IMR-90 (cell line): ENCODE measurements at regions not wholly inside any gene's neighbourhood (a gene's known extent, or its start where the extent isn't known, plus 50 kb on each side); places are given as distances from the start of the nearest gene placed in this dataset.

Experiments used
- ATAC-seq: fragments of 200-7000 bp; cut with Tn5 transposase; 2 replicates; pipeline ENCODE4 v1.9.1; 2020; ENCODE audit warnings: low read depth, mild to moderate bottlenecking, moderate library complexity
- BruUV-seq: library from RNA; stranded (reverse); fragments of 400-500 nt; replicated peaks from 2 replicates; lab custom pipeline; 2021; lab: Mats Ljungman, UMichigan
- CTCF ChIA-PET: fragments of 300-600 bp; formaldehyde crosslinking; extraction: SDS; loops from one replicate; lab custom pipeline; 2021; ENCODE audit warnings: antibody characterized with exemption; lab: Yijun Ruan, JAX
- POLR2A ChIA-PET: fragments of 300-600 bp; sonication (Branson Sonifier 250); formaldehyde crosslinking; loops from one replicate; lab custom pipeline; 2022; ENCODE audit warnings: antibody characterized with exemption; ENCODE audit not compliant: unreplicated experiment; lab: Charles Lee
- DNase-seq: peaks from one replicate; pipeline ENCODE4 v3.0.0; 2013
- H2AFZ ChIP-seq: replicated peaks from 2 replicates; pipeline ENCODE3; 2013; ENCODE audit warnings: low read length, mild to moderate bottlenecking; ENCODE audit not compliant: poor library complexity
- H2AK5ac ChIP-seq: 2 replicates; pipeline ENCODE4 v1.6.1; 2013; ENCODE audit warnings: low read depth, low read length, inconsistent platforms
- H2AK9ac ChIP-seq: replicated peaks from 2 replicates; pipeline ENCODE3; 2013; ENCODE audit warnings: mild to moderate bottlenecking, low read depth, low read length, moderate library complexity; ENCODE audit not compliant: poor library complexity
- H2BK120ac ChIP-seq: 2 replicates; pipeline ENCODE4 v1.6.1; 2013; ENCODE audit warnings: low read depth, low read length, inconsistent platforms
- H2BK15ac ChIP-seq: 3 replicates; pipeline ENCODE4 v1.6.1; 2013; ENCODE audit warnings: low read depth, low read length, inconsistent platforms
- H2BK20ac ChIP-seq: 2 replicates; pipeline ENCODE4 v1.6.1; 2013; ENCODE audit warnings: low read depth, mild to moderate bottlenecking, inconsistent platforms, low read length, moderate library complexity
- H2BK5ac ChIP-seq: 2 replicates; pipeline ENCODE4 v1.6.1; 2013; ENCODE audit warnings: mild to moderate bottlenecking, low read depth, low read length, inconsistent platforms; ENCODE audit not compliant: poor library complexity, severe bottlenecking
- H3K14ac ChIP-seq: replicated peaks from 2 replicates; pipeline ENCODE4 v1.6.1; 2013; ENCODE audit warnings: low read depth, low read length, inconsistent platforms
- H3K18ac ChIP-seq: 2 replicates; pipeline ENCODE4 v1.6.1; 2013; ENCODE audit warnings: low read depth, low read length, control low read depth
- H3K23ac ChIP-seq: 2 replicates; pipeline ENCODE4 v1.6.1; 2013; ENCODE audit warnings: low read depth, low read length, inconsistent platforms
- H3K27ac ChIP-seq: 2 replicates; pipeline ENCODE4 v1.5.1; 2013; ENCODE audit warnings: mild to moderate bottlenecking, control low read depth, low read length; ENCODE audit not compliant: insufficient read depth
- H3K27me3 ChIP-seq: 2 replicates; pipeline ENCODE4 v1.6.1; 2013; ENCODE audit warnings: low read length; ENCODE audit not compliant: control insufficient read depth, insufficient read depth
- H3K36me3 ChIP-seq: 2 replicates; pipeline ENCODE4 v1.6.1; 2013; ENCODE audit warnings: low read length, mixed read lengths; ENCODE audit not compliant: control insufficient read depth, insufficient read depth
- H3K4ac ChIP-seq: 2 replicates; pipeline ENCODE4 v1.6.1; 2013; ENCODE audit warnings: low read depth, low read length, inconsistent platforms
- H3K4me1 ChIP-seq: 2 replicates; pipeline ENCODE4 v1.6.1; 2013; ENCODE audit warnings: low read length, mixed read lengths; ENCODE audit not compliant: control insufficient read depth, insufficient read depth
- H3K4me2 ChIP-seq: 2 replicates; pipeline ENCODE4 v1.6.1; 2013; ENCODE audit warnings: low read depth, mild to moderate bottlenecking, control low read depth, low read length, moderate library complexity
- H3K4me3 ChIP-seq: 2 replicates; pipeline ENCODE4 v1.5.1; 2013; ENCODE audit warnings: low read depth, mild to moderate bottlenecking, control low read depth, low read length, moderate library complexity; ENCODE audit not compliant: insufficient read depth
- H3K56ac ChIP-seq: 2 replicates; pipeline ENCODE4 v1.6.1; 2013; ENCODE audit warnings: low read length, inconsistent platforms; ENCODE audit not compliant: insufficient read depth; ENCODE audit errors: extremely low read depth
- H3K79me1 ChIP-seq, 2 experiments: 2 replicates each; pipeline ENCODE4 v1.6.1; 2013; ENCODE audit warnings: low read length in 2 of 2, inconsistent platforms in 1 of 2, low read depth in 1 of 2
- H3K9ac ChIP-seq: 2 replicates; pipeline ENCODE4 v1.6.1; 2013; ENCODE audit warnings: low read depth, low read length, control low read depth
- H3K9me1 ChIP-seq: 2 replicates; pipeline ENCODE4 v1.6.1; 2013; ENCODE audit warnings: low read length, inconsistent platforms; ENCODE audit not compliant: insufficient read depth
- H3K9me3 ChIP-seq: 2 replicates; pipeline ENCODE4 v1.6.1; 2013; ENCODE audit warnings: low read length; ENCODE audit not compliant: control insufficient read depth, insufficient read depth
- H4K20me1 ChIP-seq: 2 replicates; pipeline ENCODE4 v1.6.1; 2013; ENCODE audit warnings: low read length, inconsistent platforms; ENCODE audit not compliant: insufficient read depth
- H4K5ac ChIP-seq: 2 replicates; pipeline ENCODE4 v1.6.1; 2013; ENCODE audit warnings: mild to moderate bottlenecking, low read depth, low read length, control low read depth
- H4K8ac ChIP-seq, 2 experiments: 2 replicates each; pipeline ENCODE4 v1.6.1; 2013; ENCODE audit warnings: low read depth in 2 of 2, low read length in 2 of 2, control low read depth in 1 of 2, inconsistent platforms in 1 of 2
- H4K91ac ChIP-seq: 2 replicates; pipeline ENCODE4 v1.6.1; 2013; ENCODE audit warnings: low read depth, low read length, inconsistent platforms; ENCODE audit not compliant: insufficient read depth
- BHLHE40 ChIP-seq: fragments of 150-350 bp; IDR thresholded peaks from 2 replicates; pipeline ENCODE4 v1.6.1; 2016; ENCODE audit warnings: mild to moderate bottlenecking, low read depth, low read length
- CHD1 ChIP-seq: IDR thresholded peaks from 2 replicates; pipeline ENCODE4 v1.6.1; 2012; ENCODE audit warnings: low read depth, low read length, improper control_type of control experiment
- CTCF ChIP-seq: conservative IDR thresholded peaks from 2 replicates; pipeline ENCODE4 v1.5.1; 2012; ENCODE audit warnings: mild to moderate bottlenecking, low read depth, low read length, improper control_type of control experiment
- ELK1 ChIP-seq: fragments of 150-350 bp; IDR thresholded peaks from 2 replicates; pipeline ENCODE4 v1.6.1; 2016; ENCODE audit warnings: low read depth, mild to moderate bottlenecking, low read length, moderate library complexity, borderline replicate concordance
- FOS ChIP-seq: fragments of 150-350 bp; IDR thresholded peaks from 2 replicates; pipeline ENCODE4 v1.6.1; 2016; ENCODE audit warnings: low read depth, low read length
- MAZ ChIP-seq: IDR thresholded peaks from 2 replicates; pipeline ENCODE4 v1.6.1; 2012; ENCODE audit warnings: low read depth, mild to moderate bottlenecking, low read length, improper control_type of control experiment, moderate library complexity, borderline replicate concordance
- NFE2L2 ChIP-seq: fragments of 150-350 bp; IDR thresholded peaks from 2 replicates; pipeline ENCODE4 v1.6.1; 2016; ENCODE audit warnings: low read depth, mild to moderate bottlenecking, low read length
- POLR2A ChIP-seq: IDR thresholded peaks from 2 replicates; pipeline ENCODE4 v1.6.1; 2012; ENCODE audit warnings: mild to moderate bottlenecking, low read depth, low read length
- RAD21 ChIP-seq: IDR thresholded peaks from 2 replicates; pipeline ENCODE4 v1.6.1; 2012; ENCODE audit warnings: low read length, improper control_type of control experiment
- RCOR1 ChIP-seq: IDR thresholded peaks from 2 replicates; pipeline ENCODE4 v1.6.1; 2012; ENCODE audit warnings: mild to moderate bottlenecking, low read length, improper control_type of control experiment; ENCODE audit not compliant: insufficient replicate concordance
- SMC3 ChIP-seq: fragments of 150-350 bp; IDR thresholded peaks from 2 replicates; pipeline ENCODE4 v1.6.1; 2016; ENCODE audit warnings: low read depth, mild to moderate bottlenecking, antibody characterized with exemption, low read length, moderate library complexity
- dilution Hi-C: fragments of 300-500 bp; cut with HindIII; formaldehyde crosslinking; loops from one replicate; pipeline ENCODE4 v1.14.3; 2018; ENCODE audit warnings: low sequenced_read_pairs; ENCODE audit not compliant: unreplicated experiment
- in situ Hi-C: fragments of 300-500 bp; cut with MboI; formaldehyde crosslinking; loops from 3 replicates; pipeline ENCODE4 v1.14.3; 2019; ENCODE audit warnings: low sequenced_read_pairs, inconsistent platforms, mixed read lengths
- intact Hi-C: fragments of 100-400 bp; cut with micrococcal nuclease; formaldehyde crosslinking; loops from 2 replicates; pipeline ENCODE4 v1.10.0; 2022

- Histone ChIP-seq H3K27me3 (no peaks in the 10 kb centered on the region), H4K91ac (no peak overlapping the region), H3K9ac (no peak overlapping the region), H3K18ac (no peak overlapping the region), H3K23ac (no peak overlapping the region), H3K9me3 (no peaks in the 10 kb centered on the region), H2BK15ac (no peak overlapping the region), H3K4ac (no peak overlapping the region), H2AK9ac (no peak overlapping the region), H4K5ac (no peak overlapping the region), H2BK20ac (no peak overlapping the region), H2AFZ (no peak overlapping the region), H3K4me2 (no peak overlapping the region), H4K8ac (no peak overlapping the region), H3K4me1 (no peaks in the 10 kb centered on the region), H3K4me3 (no peak overlapping the region), H2BK5ac (no peak overlapping the region), H2AK5ac (no peak overlapping the region), H3K36me3 (no peaks in the 10 kb centered on the region), H3K56ac (no peak overlapping the region), H4K20me1 (no peaks in the 10 kb centered on the region), H3K79me1 (no peaks in the 10 kb centered on the region), H3K27ac (no peak overlapping the region), H2BK120ac (no peak overlapping the region), H3K9me1 (no peaks in the 10 kb centered on the region), H3K14ac (no peak overlapping the region)
- intact Hi-C loops (loop anchor here (10.0 kb wide), 1 partner anchor 715 kb away; no protein-coding TSS in a partner anchor), in situ Hi-C loops (no loop called here), dilution Hi-C loops (no loop called here)
- no TSS peak for BruUV-seq
- ATAC-seq (no peak), DNase-seq (no peak)
- no peak for TF ChIP-seq NFE2L2
- TF ChIP-seq ELK1, result no peak
- no peak for TF ChIP-seq MAZ
- no peak for TF ChIP-seq POLR2A
- no peak for TF ChIP-seq CTCF
- no peak for TF ChIP-seq RAD21
- no peak for TF ChIP-seq RCOR1
- TF ChIP-seq CHD1, result no peak
- TF ChIP-seq FOS, result no peak
- TF ChIP-seq SMC3, result no peak
- no peak for TF ChIP-seq BHLHE40
- ChIA-PET POLR2A (no interaction called here), CTCF (no interaction called here)
Measured at GRCh38 chr2:51829477-51829876, 797.5 kb upstream of the NRXN1 start.
